ENCODE measurements at regions not wholly inside any gene's neighbourhood (a gene's known extent, or its start where the extent isn't known, plus 50 kb on each side); places are given as distances from the start of the nearest gene placed in this dataset.

DNA sequence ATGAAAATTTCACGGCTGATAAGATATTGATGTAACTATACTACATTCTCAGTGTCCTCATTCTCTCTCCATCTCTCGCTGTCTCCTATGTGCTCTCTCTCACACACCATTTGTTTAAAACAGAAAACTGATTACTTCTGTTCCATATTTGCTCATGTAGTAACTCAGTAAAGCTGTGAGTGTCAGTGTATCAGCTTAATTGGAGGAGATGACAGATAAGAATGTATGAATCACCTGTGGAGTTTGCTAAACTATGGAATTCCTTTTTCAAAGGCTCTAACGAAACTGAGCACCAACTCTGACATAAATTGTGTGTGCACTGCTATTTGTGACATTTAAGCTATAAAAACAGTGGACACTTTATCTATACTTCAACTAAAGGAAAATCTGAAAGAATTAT, 1080.0 kb downstream of the DSC3 start:
- BruUV-seq (replicated peaks) = no TSS peak
- FAIRE-seq (no peak), DNase-seq (ENCODE audit: low spot score) (no peak), ATAC-seq (no peak)
- TF ChIP-seq MYNN (CRISPR knock-in tag; IDR thresholded peaks at IDR 0.05; ENCODE audit: low read depth) (no peak), MED13 (CRISPR knock-in tag; IDR thresholded peaks at IDR 0.05) (no peak), ZBTB8A (CRISPR knock-in tag; IDR thresholded peaks at IDR 0.05; ENCODE audit: borderline replicate concordance, low read depth) (no peak), RBM39 (IDR thresholded peaks at IDR 0.05; ENCODE audit: low read depth, low read length, poor library complexity, severe bottlenecking) (no peak), PHF5A (CRISPR knock-in tag; IDR thresholded peaks at IDR 0.05; ENCODE audit: low read depth, unreplicated experiment) (no peak), ZNF30 (CRISPR knock-in tag; IDR thresholded peaks at IDR 0.05) (no peak), KLF13 (CRISPR knock-in tag; IDR thresholded peaks at IDR 0.05) (no peak), KLF12 (CRISPR knock-in tag; IDR thresholded peaks at IDR 0.05; ENCODE audit: borderline replicate concordance) (no peak), ZSCAN9 (CRISPR knock-in tag; IDR thresholded peaks at IDR 0.05; ENCODE audit: borderline replicate concordance) (no peak), AGO1 (IDR thresholded peaks at IDR 0.05; ENCODE audit: low read depth, low read length, poor library complexity, severe bottlenecking) (no peak), KLF15 (CRISPR knock-in tag; IDR thresholded peaks at IDR 0.05; ENCODE audit: borderline replicate concordance) (no peak), TBL1XR1 (IDR thresholded peaks at IDR 0.05; ENCODE audit: borderline replicate concordance, low read length, partially characterized antibody) (no peak), KAT2B (IDR thresholded peaks at IDR 0.05; ENCODE audit: borderline replicate concordance, low read depth, low read length) (no peak)
- TF ChIP-seq, protein P1, sequence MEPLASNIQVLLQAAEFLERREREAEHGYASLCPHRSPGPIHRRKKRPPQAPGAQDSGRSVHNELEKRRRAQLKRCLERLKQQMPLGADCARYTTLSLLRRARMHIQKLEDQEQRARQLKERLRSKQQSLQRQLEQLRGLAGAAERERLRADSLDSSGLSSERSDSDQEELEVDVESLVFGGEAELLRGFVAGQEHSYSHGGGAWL (CRISPR knock-in tag; IDR thresholded peaks at IDR 0.05) = no peak
- TF ChIP-seq, protein P2, sequence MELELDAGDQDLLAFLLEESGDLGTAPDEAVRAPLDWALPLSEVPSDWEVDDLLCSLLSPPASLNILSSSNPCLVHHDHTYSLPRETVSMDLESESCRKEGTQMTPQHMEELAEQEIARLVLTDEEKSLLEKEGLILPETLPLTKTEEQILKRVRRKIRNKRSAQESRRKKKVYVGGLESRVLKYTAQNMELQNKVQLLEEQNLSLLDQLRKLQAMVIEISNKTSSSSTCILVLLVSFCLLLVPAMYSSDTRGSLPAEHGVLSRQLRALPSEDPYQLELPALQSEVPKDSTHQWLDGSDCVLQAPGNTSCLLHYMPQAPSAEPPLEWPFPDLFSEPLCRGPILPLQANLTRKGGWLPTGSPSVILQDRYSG (CRISPR knock-in tag; IDR thresholded peaks at IDR 0.05) = no peak
- TF ChIP-seq, protein P3, sequence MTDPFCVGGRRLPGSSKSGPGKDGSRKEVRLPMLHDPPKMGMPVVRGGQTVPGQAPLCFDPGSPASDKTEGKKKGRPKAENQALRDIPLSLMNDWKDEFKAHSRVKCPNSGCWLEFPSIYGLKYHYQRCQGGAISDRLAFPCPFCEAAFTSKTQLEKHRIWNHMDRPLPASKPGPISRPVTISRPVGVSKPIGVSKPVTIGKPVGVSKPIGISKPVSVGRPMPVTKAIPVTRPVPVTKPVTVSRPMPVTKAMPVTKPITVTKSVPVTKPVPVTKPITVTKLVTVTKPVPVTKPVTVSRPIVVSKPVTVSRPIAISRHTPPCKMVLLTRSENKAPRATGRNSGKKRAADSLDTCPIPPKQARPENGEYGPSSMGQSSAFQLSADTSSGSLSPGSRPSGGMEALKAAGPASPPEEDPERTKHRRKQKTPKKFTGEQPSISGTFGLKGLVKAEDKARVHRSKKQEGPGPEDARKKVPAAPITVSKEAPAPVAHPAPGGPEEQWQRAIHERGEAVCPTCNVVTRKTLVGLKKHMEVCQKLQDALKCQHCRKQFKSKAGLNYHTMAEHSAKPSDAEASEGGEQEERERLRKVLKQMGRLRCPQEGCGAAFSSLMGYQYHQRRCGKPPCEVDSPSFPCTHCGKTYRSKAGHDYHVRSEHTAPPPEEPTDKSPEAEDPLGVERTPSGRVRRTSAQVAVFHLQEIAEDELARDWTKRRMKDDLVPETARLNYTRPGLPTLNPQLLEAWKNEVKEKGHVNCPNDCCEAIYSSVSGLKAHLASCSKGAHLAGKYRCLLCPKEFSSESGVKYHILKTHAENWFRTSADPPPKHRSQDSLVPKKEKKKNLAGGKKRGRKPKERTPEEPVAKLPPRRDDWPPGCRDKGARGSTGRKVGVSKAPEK (CRISPR knock-in tag; IDR thresholded peaks at IDR 0.05; ENCODE audit: borderline replicate concordance) = no peak
- TF ChIP-seq, protein P4, sequence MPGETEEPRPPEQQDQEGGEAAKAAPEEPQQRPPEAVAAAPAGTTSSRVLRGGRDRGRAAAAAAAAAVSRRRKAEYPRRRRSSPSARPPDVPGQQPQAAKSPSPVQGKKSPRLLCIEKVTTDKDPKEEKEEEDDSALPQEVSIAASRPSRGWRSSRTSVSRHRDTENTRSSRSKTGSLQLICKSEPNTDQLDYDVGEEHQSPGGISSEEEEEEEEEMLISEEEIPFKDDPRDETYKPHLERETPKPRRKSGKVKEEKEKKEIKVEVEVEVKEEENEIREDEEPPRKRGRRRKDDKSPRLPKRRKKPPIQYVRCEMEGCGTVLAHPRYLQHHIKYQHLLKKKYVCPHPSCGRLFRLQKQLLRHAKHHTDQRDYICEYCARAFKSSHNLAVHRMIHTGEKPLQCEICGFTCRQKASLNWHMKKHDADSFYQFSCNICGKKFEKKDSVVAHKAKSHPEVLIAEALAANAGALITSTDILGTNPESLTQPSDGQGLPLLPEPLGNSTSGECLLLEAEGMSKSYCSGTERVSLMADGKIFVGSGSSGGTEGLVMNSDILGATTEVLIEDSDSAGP (CRISPR knock-in tag; IDR thresholded peaks at IDR 0.05; ENCODE audit: borderline replicate concordance) = no peak
- no peak overlapping the region for H3K9ac ChIP-seq (ENCODE audit: insufficient read depth, low read depth, low read length)
- H3K27me3 ChIP-seq (ENCODE audit: control insufficient read depth in 1 of 2, insufficient read depth in 2 of 2, low read length in 2 of 2) = no peaks in the 10 kb centered on the region
- H2AFZ ChIP-seq (ENCODE audit: low read length) = no peak overlapping the region
- no peaks in the 10 kb centered on the region for H3K36me3 ChIP-seq (replicated peaks in 1 of 2; ENCODE audit: control insufficient read depth in 1 of 2, insufficient read depth in 2 of 2, low read length in 2 of 2)
- H3K79me2 ChIP-seq (ENCODE audit: insufficient read depth, low read length) = no peaks in the 10 kb centered on the region
- POLR2A ChIA-PET = no interaction called here
- H4K20me1 ChIP-seq (ENCODE audit: insufficient read depth, low read length) = no peaks in the 10 kb centered on the region
- in situ Hi-C loops (cut with HindIII; ENCODE audit: extremely low pct_ligation_motif_present, low pct_unique_long_range_greater_than_20kb) = no loop called here
- no peak overlapping the region for H3K4me2 ChIP-seq (ENCODE audit: low read depth, low read length)
- intact Hi-C loops (cut with micrococcal nuclease; ENCODE audit: unreplicated experiment) = no loop called here
- H3K27ac ChIP-seq (ENCODE audit: extremely low read length, insufficient read depth, low read length) = no peak overlapping the region
- no peaks in the 10 kb centered on the region for H3K9me3 ChIP-seq (ENCODE audit: low read length)
- CTCF ChIA-PET (ENCODE audit: low intra/inter-chr PET ratio, low total read pairs) = no interaction called here
- no peak overlapping the region for H3K4me3 ChIP-seq (replicated peaks in 1 of 3; ENCODE audit: insufficient read depth in 1 of 3, low read depth in 2 of 3, low read length in 3 of 3)
- WGBS (ENCODE audit: low lambda C conversion rate) = 0% methylated on average over 3 of the region's 3 CpGs
- H3K4me1 ChIP-seq (ENCODE audit: insufficient read depth, low read length) = no peaks in the 10 kb centered on the region
